ENCODE measurements at regions not wholly inside any gene's neighbourhood (a gene's known extent, or its start where the extent isn't known, plus 50 kb on each side); places are given as distances from the start of the nearest gene placed in this dataset.

GRCh38 chr3:152621006-152621868 lies 213.7 kb upstream of the P2RY1 start:
- TF ChIP-seq JUNB (IDR thresholded peaks at IDR 0.05) (no peak), EHMT2 (IDR thresholded peaks at IDR 0.05; ENCODE audit: low read depth) (no peak), NPAS2 (CRISPR knock-in tag; IDR thresholded peaks at IDR 0.05; ENCODE audit: borderline replicate concordance) (no peak), FOXS1 (CRISPR knock-in tag; IDR thresholded peaks at IDR 0.05) (no peak), ZSCAN20 (CRISPR knock-in tag; IDR thresholded peaks at IDR 0.05) (no peak), FOSB (CRISPR knock-in tag; IDR thresholded peaks at IDR 0.05) (no peak), RNF2 (IDR thresholded peaks at IDR 0.05; ENCODE audit: borderline replicate concordance, low read depth) (no peak)
- ATAC-seq (no peak), DNase-seq (ENCODE audit: low read depth in 1 of 2, low spot score in 1 of 2) (no peak), FAIRE-seq (no peak)
- H3K4me2 ChIP-seq = no peak overlapping the region
- no peak overlapping the region for H3K27ac ChIP-seq
- H3K4me3 ChIP-seq = no peak overlapping the region
- no peaks in the 10 kb centered on the region for H3K4me1 ChIP-seq
- CTCF ChIA-PET = no interaction called here
- POLR2A ChIA-PET = no interaction called here
- WGBS (ENCODE audit: missing lambda C conversion rate) = 42% methylated on average over 8 of the region's 8 CpGs
- no peaks in the 10 kb centered on the region for H3K9me3 ChIP-seq

- no peak for FAIRE-seq
- TF ChIP-seq REST (IDR thresholded peaks at IDR 0.05) (no peak), KDM1A (IDR thresholded peaks at IDR 0.05; ENCODE audit: low read depth) (no peak), FOSB (CRISPR knock-in tag; IDR thresholded peaks at IDR 0.05) (no peak)
- TF ChIP-seq, protein P1, sequence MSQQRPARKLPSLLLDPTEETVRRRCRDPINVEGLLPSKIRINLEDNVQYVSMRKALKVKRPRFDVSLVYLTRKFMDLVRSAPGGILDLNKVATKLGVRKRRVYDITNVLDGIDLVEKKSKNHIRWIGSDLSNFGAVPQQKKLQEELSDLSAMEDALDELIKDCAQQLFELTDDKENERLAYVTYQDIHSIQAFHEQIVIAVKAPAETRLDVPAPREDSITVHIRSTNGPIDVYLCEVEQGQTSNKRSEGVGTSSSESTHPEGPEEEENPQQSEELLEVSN (IDR thresholded peaks at IDR 0.05; ENCODE audit: borderline replicate concordance, low read depth) = no peak
Observed at GRCh38 chr3:152621967-152622810, 212.7 kb upstream of the P2RY1 start.

DNA sequence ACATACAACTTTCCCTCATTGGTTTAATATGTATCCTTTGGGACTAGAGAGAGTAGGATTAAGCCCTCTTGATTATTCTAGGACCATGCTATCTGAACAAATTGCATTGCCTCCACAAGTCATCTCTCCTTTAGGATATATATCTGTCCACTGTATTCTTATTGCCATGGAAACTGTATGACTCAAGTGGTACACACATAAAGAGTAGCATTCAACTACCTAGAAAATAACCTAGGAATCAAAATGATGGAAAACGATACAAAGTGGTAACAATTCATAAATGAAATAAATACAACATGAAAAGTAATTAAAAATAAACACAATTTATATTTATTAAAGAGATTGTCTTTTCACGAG lies 212.1 kb upstream of the P2RY1 start:
- Histone ChIP-seq H3K27ac (no peak overlapping the region), H3K9me3 (no peaks in the 10 kb centered on the region), H3K4me1 (no peaks in the 10 kb centered on the region), H3K4me2 (no peak overlapping the region), H3K4me3 (no peak overlapping the region)
- no peak for FAIRE-seq
- POLR2A ChIA-PET = no interaction called here
- WGBS (ENCODE audit: missing lambda C conversion rate) = 12% methylated on average over 2 of the region's 2 CpGs
- CTCF ChIA-PET = no interaction called here
- no peak for ATAC-seq
- no peak for TF ChIP-seq ESRRA (IDR thresholded peaks at IDR 0.05; ENCODE audit: borderline replicate concordance, low read length)
- no peak for TF ChIP-seq CHD2 (IDR thresholded peaks at IDR 0.05; ENCODE audit: low read length, partially characterized antibody)
- no peak for TF ChIP-seq FOXS1 (CRISPR knock-in tag; IDR thresholded peaks at IDR 0.05)
- no peak for TF ChIP-seq RAD21 (conservative IDR thresholded peaks at IDR 0.05 in 1 of 2, IDR thresholded peaks at IDR 0.05 in 1 of 2)
- TF ChIP-seq ZSCAN20 (CRISPR knock-in tag; IDR thresholded peaks at IDR 0.05) = no peak
- no peak for TF ChIP-seq HES2 (IDR thresholded peaks at IDR 0.05)
- no peak for TF ChIP-seq RARB (CRISPR knock-in tag; IDR thresholded peaks at IDR 0.05)
- no peak for TF ChIP-seq NFE2L2 (conservative IDR thresholded peaks at IDR 0.05; ENCODE audit: low read length)
- TF ChIP-seq TP53 (CRISPR knock-in tag; IDR thresholded peaks at IDR 0.05) = no peak
- TF ChIP-seq HEYL (CRISPR knock-in tag; IDR thresholded peaks at IDR 0.05) = no peak
- no peak for TF ChIP-seq RFX5 (IDR thresholded peaks at IDR 0.05)
- no peak for TF ChIP-seq RCOR1 (IDR thresholded peaks at IDR 0.05; ENCODE audit: low read depth, low read length)
- no peak for TF ChIP-seq HOXB13 (CRISPR knock-in tag; IDR thresholded peaks at IDR 0.05; ENCODE audit: low read depth)
- TF ChIP-seq KDM1A (IDR thresholded peaks at IDR 0.05; ENCODE audit: low read depth) = no peak
- TF ChIP-seq, protein P2, sequence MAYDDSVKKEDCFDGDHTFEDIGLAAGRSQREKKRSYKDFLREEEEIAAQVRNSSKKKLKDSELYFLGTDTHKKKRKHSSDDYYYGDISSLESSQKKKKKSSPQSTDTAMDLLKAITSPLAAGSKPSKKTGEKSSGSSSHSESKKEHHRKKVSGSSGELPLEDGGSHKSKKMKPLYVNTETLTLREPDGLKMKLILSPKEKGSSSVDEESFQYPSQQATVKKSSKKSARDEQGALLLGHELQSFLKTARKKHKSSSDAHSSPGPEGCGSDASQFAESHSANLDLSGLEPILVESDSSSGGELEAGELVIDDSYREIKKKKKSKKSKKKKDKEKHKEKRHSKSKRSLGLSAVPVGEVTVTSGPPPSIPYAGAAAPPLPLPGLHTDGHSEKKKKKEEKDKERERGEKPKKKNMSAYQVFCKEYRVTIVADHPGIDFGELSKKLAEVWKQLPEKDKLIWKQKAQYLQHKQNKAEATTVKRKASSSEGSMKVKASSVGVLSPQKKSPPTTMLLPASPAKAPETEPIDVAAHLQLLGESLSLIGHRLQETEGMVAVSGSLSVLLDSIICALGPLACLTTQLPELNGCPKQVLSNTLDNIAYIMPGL (CRISPR knock-in tag; IDR thresholded peaks at IDR 0.05; ENCODE audit: borderline replicate concordance) = no peak
- no peak for DNase-seq (ENCODE audit: low read depth in 1 of 2, low spot score in 1 of 2)

More at GRCh38 chr3:152621967-152622810, 212.7 kb upstream of the P2RY1 start:
- no peak overlapping the region for H3K27ac ChIP-seq
- ChIA-PET CTCF (no interaction called here), POLR2A (no interaction called here)
- 15% methylated on average over 4 of the region's 4 CpGs for WGBS (ENCODE audit: missing lambda C conversion rate)
- no peak for DNase-seq (ENCODE audit: low read depth in 1 of 2, low spot score in 1 of 2)
- no peak overlapping the region for H3K4me2 ChIP-seq
- no peak for ATAC-seq
- H3K4me1 ChIP-seq = no peaks in the 10 kb centered on the region
- no peaks in the 10 kb centered on the region for H3K9me3 ChIP-seq
- H3K4me3 ChIP-seq = no peak overlapping the region

Measured in A549 (cell line).